CD4-positive, alpha-beta T cell treated with Interleukin-17A for 1 hour (primary cell): ENCODE measurements at regions not wholly inside any gene's neighbourhood (a gene's known extent, or its start where the extent isn't known, plus 50 kb on each side); places are given as distances from the start of the nearest gene placed in this dataset.

Experiments used
- DNase-seq: peaks from one replicate; pipeline ENCODE4 v3.0.0-alpha.2; 2020

- DNase-seq = no peak
Measured at GRCh38 chr10:4373098-4373497, 452.9 kb upstream of the AKR1E2 start.

GRCh38 chr10:4372601-4373000, 453.4 kb upstream of the AKR1E2 start:
- DNase-seq = no peak

- DNase-seq = no peak
Measured at GRCh38 chr10:4371691-4372295, 454.2 kb upstream of the AKR1E2 start.

GRCh38 chr10:4370376-4370775, 455.6 kb upstream of the AKR1E2 start:
- DNase-seq = no peak

GRCh38 chr10:4361581-4361980, 464.4 kb upstream of the AKR1E2 start:
- DNase-seq = no peak

- DNase-seq = no peak
Measured at GRCh38 chr10:4359003-4359402, 467.0 kb upstream of the AKR1E2 start.

GRCh38 chr10:4357911-4358310, 468.1 kb upstream of the AKR1E2 start:
- DNase-seq = no peak

- DNase-seq = no peak
Measured at GRCh38 chr10:4355350-4355749, 470.7 kb upstream of the AKR1E2 start.

- DNase-seq = no peak
Measured at GRCh38 chr10:4354382-4354812, 471.6 kb upstream of the AKR1E2 start.

GRCh38 chr10:4353964-4354363, 472.0 kb upstream of the AKR1E2 start:
- DNase-seq = peak; percentile 9

GRCh38 chr10:4353059-4353655, 472.9 kb upstream of the AKR1E2 start:
- no peak for DNase-seq

- DNase-seq = no peak
Measured at GRCh38 chr10:4352414-4352961, 473.5 kb upstream of the AKR1E2 start.

- DNase-seq = no peak
Measured at GRCh38 chr10:4351723-4352413, 474.1 kb upstream of the AKR1E2 start.

GRCh38 chr10:4347397-4347796, 478.6 kb upstream of the AKR1E2 start:
- no peak for DNase-seq

GRCh38 chr10:4345877-4346646, 479.9 kb upstream of the AKR1E2 start:
- no peak for DNase-seq

- no peak for DNase-seq
Measured at GRCh38 chr10:4344492-4344994, 481.5 kb upstream of the AKR1E2 start.

- DNase-seq = no peak
Measured at GRCh38 chr10:4343873-4344272, 482.1 kb upstream of the AKR1E2 start.

- no peak for DNase-seq
Measured at GRCh38 chr10:4343091-4343490, 482.9 kb upstream of the AKR1E2 start.

GRCh38 chr10:4338768-4339167, 487.2 kb upstream of the AKR1E2 start:
- DNase-seq = no peak

- no peak for DNase-seq
Measured at GRCh38 chr10:4337563-4337962, 488.4 kb upstream of the AKR1E2 start.

- no peak for DNase-seq
Measured at GRCh38 chr10:4334871-4335270, 491.1 kb upstream of the AKR1E2 start.

GRCh38 chr10:4334015-4334414, 492.0 kb upstream of the AKR1E2 start:
- DNase-seq = no peak

GRCh38 chr10:4333459-4333894, 492.5 kb upstream of the AKR1E2 start:
- peak; percentile 34 for DNase-seq
